A673 (cell line): ENCODE measurements at regions not wholly inside any gene's neighbourhood (a gene's known extent, or its start where the extent isn't known, plus 50 kb on each side); places are given as distances from the start of the nearest gene placed in this dataset.
"Not testable (repeated sequence)": the region's sequence is repeated elsewhere in the genome, so short reads cannot be mapped to it uniquely, and the experiment has no call there.

Experiments used
- BruUV-seq: library from RNA; stranded (reverse); fragments of 400-500 nt; replicated peaks from 2 replicates; lab custom pipeline; 2021; lab: Mats Ljungman, UMichigan
- CTCF ChIA-PET: fragments of 300-600 bp; sonication (Branson Sonifier 250); formaldehyde crosslinking; loops from one replicate; lab custom pipeline; 2022; ENCODE audit warnings: antibody characterized with exemption; lab: Charles Lee
- POLR2A ChIA-PET: fragments of 300-600 bp; sonication (Branson Sonifier 250); formaldehyde crosslinking; loops from one replicate; lab custom pipeline; 2022; ENCODE audit warnings: antibody characterized with exemption; ENCODE audit not compliant: low non-redundant PET; lab: Charles Lee
- DNase-seq: peaks from one replicate; pipeline ENCODE4 v3.0.0-alpha.2; 2015; ENCODE audit warnings: low spot score
- H3K27ac ChIP-seq: fragments of 200-600 bp; sonication (generic); 2 replicates; pipeline ENCODE4 v1.5.1; 2016; ENCODE audit warnings: mixed run types, low read depth, mild to moderate bottlenecking, mixed read lengths, antibody characterized with exemption, low read length; ENCODE audit not compliant: poor library complexity, severe bottlenecking
- H3K27me3 ChIP-seq: fragments of 200-600 bp; sonication (generic); replicated peaks from 2 replicates; pipeline ENCODE4 v1.6.1; 2017; ENCODE audit warnings: mixed run types, low read depth, mild to moderate bottlenecking, mixed read lengths, antibody characterized with exemption, low read length; ENCODE audit not compliant: insufficient read depth, poor library complexity
- H3K36me3 ChIP-seq: fragments of 200-600 bp; sonication (generic); 2 replicates; pipeline ENCODE4 v1.6.1; 2016; ENCODE audit warnings: mixed run types, mild to moderate bottlenecking, mixed read lengths, antibody characterized with exemption, low read length; ENCODE audit not compliant: insufficient read depth, poor library complexity, severe bottlenecking
- H3K4me1 ChIP-seq: fragments of 200-600 bp; sonication (generic); 2 replicates; pipeline ENCODE4 v1.6.1; 2017; ENCODE audit warnings: mixed run types, mild to moderate bottlenecking, mixed read lengths, antibody characterized with exemption, low read length; ENCODE audit not compliant: insufficient read depth, poor library complexity, severe bottlenecking
- H3K4me3 ChIP-seq: fragments of 200-600 bp; sonication (generic); 2 replicates; pipeline ENCODE4 v1.5.1; 2016; ENCODE audit warnings: low read depth, mixed run types, mild to moderate bottlenecking, mixed read lengths, low read length; ENCODE audit not compliant: poor library complexity, severe bottlenecking
- H3K9me3 ChIP-seq: fragments of 200-600 bp; sonication (generic); 2 replicates; pipeline ENCODE4 v1.6.1; 2016; ENCODE audit warnings: mixed run types, low read depth, mild to moderate bottlenecking, mixed read lengths, antibody characterized with exemption, low read length; ENCODE audit not compliant: poor library complexity, severe bottlenecking
- CTCF ChIP-seq: fragments of 300-800, 200-600 bp; sonication (generic); conservative IDR thresholded peaks from 2 replicates; pipeline ENCODE4 v1.5.1; 2017; ENCODE audit warnings: low read depth, mild to moderate bottlenecking, antibody characterized with exemption, low read length, moderate library complexity, mixed read lengths
- EZH2 ChIP-seq: fragments of 200-600 bp; sonication (generic); IDR thresholded peaks from 2 replicates; pipeline ENCODE4 v1.6.1; 2017; ENCODE audit warnings: borderline replicate concordance, low read depth, mild to moderate bottlenecking, mixed read lengths, antibody characterized with exemption, low read length; ENCODE audit not compliant: poor library complexity, severe bottlenecking
- intact Hi-C: fragments of 100-400 bp; cut with micrococcal nuclease; formaldehyde crosslinking; loops from one replicate; pipeline ENCODE4 v1.10.0; 2022; ENCODE audit not compliant: unreplicated experiment

DNA sequence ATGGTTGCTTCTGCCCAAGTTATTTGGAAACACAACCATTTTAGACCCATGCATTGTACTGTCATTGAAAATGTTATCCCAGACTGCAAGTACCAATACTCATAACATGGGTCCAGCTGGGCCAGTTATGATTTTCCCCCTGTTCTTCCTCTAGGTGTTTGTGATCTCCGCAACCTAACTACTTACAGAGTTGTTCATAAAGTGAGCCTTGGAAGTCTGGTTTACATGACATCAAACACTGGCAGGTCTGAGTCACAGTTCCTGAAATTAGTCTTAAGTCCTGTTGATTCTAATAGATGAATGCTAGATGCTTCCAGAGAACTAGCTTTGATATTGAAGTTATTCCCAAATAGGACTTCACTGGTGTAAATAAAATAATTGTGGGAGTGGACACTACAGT, 487.0 kb downstream of the MED13L start:
- ChIA-PET POLR2A (no interaction called here), CTCF (no interaction called here)

GRCh38 chr12:115786490-115786889, 491.0 kb downstream of the MED13L start:
- H3K27ac ChIP-seq, DNase-seq, H3K4me3 ChIP-seq, intact Hi-C loops, POLR2A ChIA-PET, H3K27me3 ChIP-seq, H3K4me1 ChIP-seq, CTCF ChIA-PET, H3K36me3 ChIP-seq, BruUV-seq, H3K9me3 ChIP-seq: not testable (repeated sequence)

More for the DNA sequence above, 487.0 kb downstream of the MED13L start:
- Histone ChIP-seq H3K27me3 (no peaks in the 10 kb centered on the region), H3K36me3 (no peaks in the 10 kb centered on the region), H3K4me1 (no peaks in the 10 kb centered on the region), H3K27ac (no peak overlapping the region), H3K9me3 (no peaks in the 10 kb centered on the region), H3K4me3 (no peak overlapping the region)
- no peak for TF ChIP-seq EZH2
- no peak for TF ChIP-seq CTCF
- no TSS peak for BruUV-seq
- intact Hi-C loops = no loop called here
- DNase-seq = no peak

DNA sequence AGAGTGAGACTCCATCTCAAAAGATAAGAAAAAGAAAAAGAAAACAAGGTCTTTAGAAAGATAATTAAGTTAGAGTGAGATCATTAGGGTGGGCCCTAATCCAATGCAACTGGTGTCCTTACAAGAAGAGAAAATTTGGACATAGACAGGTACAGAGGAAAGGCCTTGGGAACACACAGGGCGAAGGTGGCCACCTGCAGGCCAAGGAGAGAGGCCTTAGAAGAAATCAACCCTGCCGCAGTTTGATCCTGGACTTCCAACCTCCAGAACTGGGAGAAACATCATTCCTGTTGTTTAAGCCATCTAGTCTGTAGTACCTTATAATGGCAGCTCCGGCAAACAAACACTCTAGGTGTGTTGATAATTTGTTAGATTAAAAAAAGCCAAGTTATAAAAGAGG, 491.9 kb downstream of the MED13L start:
- ChIA-PET CTCF (no interaction called here), POLR2A (no interaction called here)
- Histone ChIP-seq H3K36me3 (no peaks in the 10 kb centered on the region), H3K4me3 (no peak overlapping the region), H3K4me1 (no peaks in the 10 kb centered on the region), H3K27me3 (no peaks in the 10 kb centered on the region), H3K27ac (no peak overlapping the region), H3K9me3 (no peaks in the 10 kb centered on the region)
- intact Hi-C loops = no loop called here
- DNase-seq = no peak
- no TSS peak for BruUV-seq
- TF ChIP-seq EZH2 = no peak
- no peak for TF ChIP-seq CTCF

DNA sequence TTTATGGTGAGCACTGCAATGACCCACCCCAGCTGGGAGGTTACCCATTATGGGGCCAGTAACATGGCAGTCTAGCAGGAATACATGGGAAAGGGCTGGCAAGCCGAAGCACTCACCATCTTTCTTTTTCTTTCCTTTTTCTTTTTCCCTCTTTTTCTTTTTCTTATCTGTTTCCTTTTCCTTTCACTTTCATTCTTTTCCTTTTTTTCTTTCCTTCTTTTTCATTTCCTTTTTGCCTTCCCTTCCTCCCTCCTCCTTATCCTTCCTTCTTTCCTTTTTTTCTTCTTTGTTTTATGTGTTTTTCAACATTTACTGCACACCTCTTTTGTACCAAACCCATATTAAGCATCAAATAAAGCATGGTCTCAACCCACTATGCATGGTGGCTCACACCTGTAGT, 501.1 kb downstream of the MED13L start:
- Histone ChIP-seq H3K4me3 (no peak overlapping the region), H3K4me1 (no peaks in the 10 kb centered on the region), H3K27me3 (no peaks in the 10 kb centered on the region), H3K9me3 (no peaks in the 10 kb centered on the region), H3K27ac (no peak overlapping the region), H3K36me3 (no peaks in the 10 kb centered on the region)
- CTCF ChIA-PET = no interaction called here
- POLR2A ChIA-PET = no interaction called here
- TF ChIP-seq EZH2 = no peak
- TF ChIP-seq CTCF = no peak
- intact Hi-C loops = no loop called here
- no peak for DNase-seq
- no TSS peak for BruUV-seq
